ENCODE measurements at regions not wholly inside any gene's neighbourhood (a gene's known extent, or its start where the extent isn't known, plus 50 kb on each side); places are given as distances from the start of the nearest gene placed in this dataset.
"Not testable (repeated sequence)": the region's sequence is repeated elsewhere in the genome, so short reads cannot be mapped to it uniquely, and the experiment has no call there.

- DNase-seq (ENCODE audit: low spot score): no peak
These were observed 58.6 kb upstream of the CNTNAP2 start for GRCh38 chr7:146057958-146058357.

GRCh38 chr7:146054909-146055308 lies 61.7 kb upstream of the CNTNAP2 start:
- no peak for DNase-seq (ENCODE audit: low spot score)

GRCh38 chr7:146053492-146053891 lies 63.1 kb upstream of the CNTNAP2 start:
- no peak for DNase-seq (ENCODE audit: low spot score)

GRCh38 chr7:146043310-146043709 lies 73.3 kb upstream of the CNTNAP2 start:
- DNase-seq (ENCODE audit: low spot score): not testable (repeated sequence)

GRCh38 chr7:146028251-146028750 lies 88.3 kb upstream of the CNTNAP2 start:
- no peak for DNase-seq (ENCODE audit: low spot score)

- DNase-seq (ENCODE audit: low spot score): no peak
These were observed 89.4 kb upstream of the CNTNAP2 start for GRCh38 chr7:146027243-146027642.

- no peak for DNase-seq (ENCODE audit: low spot score)
These were observed 93.8 kb upstream of the CNTNAP2 start for GRCh38 chr7:146022776-146023175.

GRCh38 chr7:146019041-146020004 lies 97.3 kb upstream of the CNTNAP2 start:
- DNase-seq (ENCODE audit: low spot score): not testable (repeated sequence)

- DNase-seq (ENCODE audit: low spot score): not testable (repeated sequence)
These were observed 99.2 kb upstream of the CNTNAP2 start for GRCh38 chr7:146017366-146017765.

- DNase-seq (ENCODE audit: low spot score): not testable (repeated sequence)
These were observed 102.4 kb upstream of the CNTNAP2 start for GRCh38 chr7:146014154-146014553.

- DNase-seq (ENCODE audit: low spot score): no peak
These were observed 108.3 kb upstream of the CNTNAP2 start for GRCh38 chr7:146008293-146008692.

GRCh38 chr7:146004805-146005204 lies 111.8 kb upstream of the CNTNAP2 start:
- DNase-seq (ENCODE audit: low spot score): no peak

GRCh38 chr7:146002431-146003078 lies 114.0 kb upstream of the CNTNAP2 start:
- no peak for DNase-seq (ENCODE audit: low spot score)

GRCh38 chr7:146002008-146002407 lies 114.6 kb upstream of the CNTNAP2 start:
- DNase-seq (ENCODE audit: low spot score): no peak

GRCh38 chr7:146000882-146001281 lies 115.7 kb upstream of the CNTNAP2 start:
- DNase-seq (ENCODE audit: low spot score): no peak

- DNase-seq (ENCODE audit: low spot score): no peak
These were observed 127.1 kb upstream of the CNTNAP2 start for GRCh38 chr7:145989469-145989868.

- no peak for DNase-seq (ENCODE audit: low spot score)
These were observed 130.2 kb upstream of the CNTNAP2 start for GRCh38 chr7:145986248-145986874.

- DNase-seq (ENCODE audit: low spot score): no peak
These were observed 137.8 kb upstream of the CNTNAP2 start for GRCh38 chr7:145978769-145979168.

- DNase-seq (ENCODE audit: low spot score): no peak
These were observed 156.6 kb upstream of the CNTNAP2 start for GRCh38 chr7:145959981-145960380.

- DNase-seq (ENCODE audit: low spot score): no peak
These were observed 159.3 kb upstream of the CNTNAP2 start for GRCh38 chr7:145957160-145957890.

- no peak for DNase-seq (ENCODE audit: low spot score)
These were observed 165.0 kb upstream of the CNTNAP2 start for GRCh38 chr7:145951566-145951965.

GRCh38 chr7:145928937-145929336 lies 187.7 kb upstream of the CNTNAP2 start:
- no peak for DNase-seq (ENCODE audit: low spot score)

Data from GM03348 (cell line).